MCF 10A (cell line): ENCODE measurements at regions not wholly inside any gene's neighbourhood (a gene's known extent, or its start where the extent isn't known, plus 50 kb on each side); places are given as distances from the start of the nearest gene placed in this dataset.

ENCODE experiments used
- BruUV-seq: library from RNA; stranded (reverse); fragments of 400-500 nt; replicated peaks from 2 replicates; lab custom pipeline; 2021; lab: Mats Ljungman, UMichigan
- CTCF ChIA-PET: fragments of 300-600 bp; sonication (Branson Sonifier 250); formaldehyde crosslinking; extraction: SDS; loops from one replicate; lab custom pipeline; 2021; ENCODE audit warnings: antibody characterized with exemption, inconsistent platforms; lab: Yijun Ruan, JAX
- POLR2A ChIA-PET: fragments of 300-600, 350-650 bp; sonication (Branson Sonifier 250); formaldehyde crosslinking; extraction: SDS; loops from one replicate; lab custom pipeline; 2020; ENCODE audit warnings: antibody characterized with exemption, inconsistent platforms; lab: Yijun Ruan, JAX
- DNase-seq: peaks from one replicate; pipeline ENCODE4 v3.0.0-alpha.2; 2018; ENCODE audit not compliant: unreplicated experiment
- H3K27ac Mint-ChIP-seq: one replicate; pipeline ENCODE4 v1.8.0; 2022; ENCODE audit warnings: mild to moderate bottlenecking, low read depth, mixed read lengths; ENCODE audit not compliant: unreplicated experiment
- H3K27me3 Mint-ChIP-seq: one replicate; pipeline ENCODE4 v1.8.0; 2022; ENCODE audit warnings: mixed read lengths; ENCODE audit not compliant: insufficient read depth, unreplicated experiment
- H3K36me3 Mint-ChIP-seq: one replicate; pipeline ENCODE4 v1.8.0; 2022; ENCODE audit warnings: mild to moderate bottlenecking, moderate library complexity, mixed read lengths; ENCODE audit not compliant: insufficient read depth, unreplicated experiment
- H3K4me1 Mint-ChIP-seq: one replicate; pipeline ENCODE4 v1.8.0; 2022; ENCODE audit warnings: mixed read lengths; ENCODE audit not compliant: insufficient read depth, unreplicated experiment
- H3K4me3 Mint-ChIP-seq: one replicate; pipeline ENCODE4 v1.8.0; 2022; ENCODE audit warnings: mild to moderate bottlenecking, moderate library complexity, mixed read lengths; ENCODE audit not compliant: unreplicated experiment
- H3K9me3 Mint-ChIP-seq: one replicate; pipeline ENCODE4 v1.8.0; 2022; ENCODE audit warnings: mixed read lengths; ENCODE audit not compliant: unreplicated experiment
- intact Hi-C: fragments of 100-400 bp; cut with micrococcal nuclease; formaldehyde crosslinking; loops from 2 replicates; pipeline ENCODE4 v1.14.1; 2022
- TF ChIP-seq, protein P1 (sequence below): fragments of 200-600 bp; IDR thresholded peaks from one replicate; pipeline ENCODE4 v1.8.0; 2022; ENCODE audit warnings: antibody characterized with exemption, mild to moderate bottlenecking; ENCODE audit not compliant: unreplicated experiment

DNA sequence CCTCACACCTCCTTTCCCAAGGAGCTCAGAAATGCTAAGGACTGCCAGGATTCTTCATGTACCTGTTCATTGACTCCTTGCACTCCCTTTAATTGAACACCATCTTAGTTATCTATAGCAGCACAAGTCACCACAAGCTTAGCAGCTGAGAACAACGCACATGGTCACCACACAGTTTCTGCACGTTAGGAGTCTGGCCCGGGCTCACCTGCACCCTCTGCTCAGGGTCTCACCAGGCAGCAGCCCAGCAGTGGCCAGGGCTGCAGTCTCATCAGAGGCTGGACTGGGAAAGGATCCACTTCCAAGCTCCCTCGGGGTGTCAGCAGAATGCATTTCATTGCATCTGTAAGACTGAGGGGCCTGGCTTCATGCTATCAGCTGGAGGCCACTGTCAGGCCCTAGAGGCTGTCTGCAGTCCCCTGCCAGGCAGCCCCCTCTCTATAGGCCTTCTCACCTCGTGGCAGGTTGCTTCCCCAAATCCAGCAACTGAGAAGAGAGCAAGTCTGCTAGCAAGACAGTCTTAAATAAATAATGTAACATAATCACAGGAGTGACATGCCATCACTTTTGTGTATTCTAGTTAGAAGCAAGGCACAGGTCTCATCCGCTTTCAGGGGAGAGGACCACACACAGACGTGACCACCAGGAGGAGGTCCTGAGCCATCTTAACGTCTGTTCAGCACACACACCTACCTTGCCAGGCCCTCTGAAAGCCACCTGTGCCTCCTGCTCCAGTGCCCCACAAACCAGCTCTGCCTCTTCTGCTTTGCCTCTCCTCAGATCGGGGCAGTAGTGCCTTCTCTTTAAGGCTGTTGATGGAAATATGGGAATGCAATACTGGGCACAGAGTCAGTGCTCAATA is 165.2 kb upstream of the CST7 start:
- no TSS peak for BruUV-seq
- ChIA-PET CTCF (interaction anchor here (0.6 to 1.1 kb wide), 4 partner anchors 14 to 893 kb away, joined by 3 to 6 read pairs (median 3); no protein-coding TSS in a partner anchor), POLR2A (no interaction called here)
- H3K9me3 Mint-ChIP-seq: no peaks in the 10 kb centered on the region
- no peaks in the 10 kb centered on the region for H3K36me3 Mint-ChIP-seq
- intact Hi-C loops: no loop called here
- TF ChIP-seq, protein P1, sequence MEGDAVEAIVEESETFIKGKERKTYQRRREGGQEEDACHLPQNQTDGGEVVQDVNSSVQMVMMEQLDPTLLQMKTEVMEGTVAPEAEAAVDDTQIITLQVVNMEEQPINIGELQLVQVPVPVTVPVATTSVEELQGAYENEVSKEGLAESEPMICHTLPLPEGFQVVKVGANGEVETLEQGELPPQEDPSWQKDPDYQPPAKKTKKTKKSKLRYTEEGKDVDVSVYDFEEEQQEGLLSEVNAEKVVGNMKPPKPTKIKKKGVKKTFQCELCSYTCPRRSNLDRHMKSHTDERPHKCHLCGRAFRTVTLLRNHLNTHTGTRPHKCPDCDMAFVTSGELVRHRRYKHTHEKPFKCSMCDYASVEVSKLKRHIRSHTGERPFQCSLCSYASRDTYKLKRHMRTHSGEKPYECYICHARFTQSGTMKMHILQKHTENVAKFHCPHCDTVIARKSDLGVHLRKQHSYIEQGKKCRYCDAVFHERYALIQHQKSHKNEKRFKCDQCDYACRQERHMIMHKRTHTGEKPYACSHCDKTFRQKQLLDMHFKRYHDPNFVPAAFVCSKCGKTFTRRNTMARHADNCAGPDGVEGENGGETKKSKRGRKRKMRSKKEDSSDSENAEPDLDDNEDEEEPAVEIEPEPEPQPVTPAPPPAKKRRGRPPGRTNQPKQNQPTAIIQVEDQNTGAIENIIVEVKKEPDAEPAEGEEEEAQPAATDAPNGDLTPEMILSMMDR: no peak
- DNase-seq: no peak
- H3K27me3 Mint-ChIP-seq: peaks cover 11% of the 10 kb centered on the region
- no peak overlapping the region for H3K27ac Mint-ChIP-seq
- H3K4me3 Mint-ChIP-seq: no peak overlapping the region
- no peaks in the 10 kb centered on the region for H3K4me1 Mint-ChIP-seq

GRCh38 chr20:24784607-24785006 is 164.5 kb upstream of the CST7 start:
- no peaks in the 10 kb centered on the region for H3K36me3 Mint-ChIP-seq
- no TSS peak for BruUV-seq
- H3K27me3 Mint-ChIP-seq: peaks cover 11% of the 10 kb centered on the region
- H3K4me1 Mint-ChIP-seq: no peaks in the 10 kb centered on the region
- TF ChIP-seq, protein P1: no peak
- no peak for DNase-seq
- H3K4me3 Mint-ChIP-seq: no peak overlapping the region
- no peaks in the 10 kb centered on the region for H3K9me3 Mint-ChIP-seq
- H3K27ac Mint-ChIP-seq: no peak overlapping the region
- CTCF ChIA-PET: interaction anchor here (0.7 to 1.1 kb wide), 3 partner anchors 13 to 892 kb away, joined by 3 to 6 read pairs (median 3); no protein-coding TSS in a partner anchor
- POLR2A ChIA-PET: no interaction called here
- intact Hi-C loops: no loop called here

GRCh38 chr20:24785141-24786110 is 163.6 kb upstream of the CST7 start:
- no peak for DNase-seq
- intact Hi-C loops: no loop called here

More at GRCh38 chr20:24785141-24786110, 163.6 kb upstream of the CST7 start:
- TF ChIP-seq, protein P1: no peak
- Mint-ChIP-seq H3K4me3 (no peak overlapping the region), H3K27ac (no peak overlapping the region), H3K9me3 (no peaks in the 10 kb centered on the region), H3K36me3 (no peaks in the 10 kb centered on the region), H3K27me3 (peaks cover 11% of the 10 kb centered on the region), H3K4me1 (no peaks in the 10 kb centered on the region)
- POLR2A ChIA-PET: no interaction called here
- CTCF ChIA-PET: interaction anchor here (1.1 kb wide), 1 partner anchor 12 kb away, joined by 6 read pairs; no protein-coding TSS in a partner anchor
- BruUV-seq: no TSS peak
